HG02798 (cell line): ENCODE measurements at regions not wholly inside any gene's neighbourhood (a gene's known extent, or its start where the extent isn't known, plus 50 kb on each side); places are given as distances from the start of the nearest gene placed in this dataset.
A peak's percentile ranks its signal among the peaks of the same experiment; 100 is the strongest.
"Not testable (repeated sequence)": the region's sequence is repeated elsewhere in the genome, so short reads cannot be mapped to it uniquely, and the experiment has no call there.

Experiments used
- ATAC-seq: cut with Tn5 transposase; IDR thresholded peaks from one replicate; pipeline ENCODE4 v1.9.1; 2021; ENCODE audit warnings: mild to moderate bottlenecking; ENCODE audit not compliant: unreplicated experiment, poor library complexity

GRCh38 chr21:41573902-41574690 is 66.1 kb upstream of the TMPRSS2 start:
- ATAC-seq = no peak

DNA sequence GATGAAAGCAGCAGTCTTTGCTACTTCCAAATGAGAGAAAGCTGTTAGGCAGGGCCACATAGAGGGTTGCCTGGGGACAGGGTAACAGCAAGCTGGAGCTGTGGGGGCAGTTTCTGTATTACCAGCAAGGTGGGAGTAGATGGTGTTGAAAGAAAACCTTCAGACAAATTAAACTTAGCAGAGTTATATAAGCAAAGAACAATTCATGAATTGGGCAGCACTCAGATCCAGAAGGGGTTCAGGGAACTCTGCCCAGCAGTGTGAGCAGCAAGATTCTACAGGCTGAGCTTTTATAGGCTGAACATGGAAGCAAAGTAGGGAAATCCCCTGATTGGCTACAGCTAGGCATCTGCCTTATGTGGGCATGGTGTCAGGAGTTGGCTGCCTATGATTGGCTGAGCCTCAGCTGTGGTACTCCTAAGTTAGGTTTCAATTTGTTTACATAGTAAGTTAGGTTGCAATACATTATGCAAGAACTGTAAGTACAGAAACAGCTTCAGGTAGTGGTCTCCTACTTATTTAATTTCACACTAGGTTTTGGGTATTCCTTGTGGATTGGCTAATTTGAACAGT is 64.1 kb upstream of the TMPRSS2 start:
- no peak for ATAC-seq

DNA sequence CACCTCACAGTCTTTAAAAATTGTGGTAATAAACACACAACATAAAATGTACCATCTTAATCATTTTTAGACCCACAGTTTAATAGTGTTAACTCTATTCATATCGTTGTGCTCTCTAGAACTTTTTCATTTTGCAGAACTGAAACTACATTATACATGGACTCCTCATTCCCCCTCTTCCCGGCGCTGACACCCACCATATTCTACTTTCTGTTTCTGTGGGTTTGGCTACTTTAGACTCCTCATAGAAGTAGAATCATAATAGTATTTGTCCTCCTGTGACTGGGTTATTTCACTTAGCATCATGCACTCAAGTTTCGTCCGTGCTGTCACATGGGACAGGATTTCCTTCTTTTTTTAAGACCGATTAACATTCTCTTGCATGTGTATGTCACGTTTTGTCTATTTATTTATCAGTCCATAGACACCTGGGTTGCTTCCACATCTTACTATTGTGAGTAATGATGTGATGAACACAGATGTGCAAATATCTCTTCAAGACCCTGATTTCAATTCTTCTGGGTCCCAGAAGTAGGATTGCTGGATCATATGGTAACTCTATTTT is 62.9 kb upstream of the TMPRSS2 start:
- peak; percentile 68 for ATAC-seq

- ATAC-seq = no peak
Measured at GRCh38 chr21:41568606-41569385, 60.8 kb upstream of the TMPRSS2 start.

DNA sequence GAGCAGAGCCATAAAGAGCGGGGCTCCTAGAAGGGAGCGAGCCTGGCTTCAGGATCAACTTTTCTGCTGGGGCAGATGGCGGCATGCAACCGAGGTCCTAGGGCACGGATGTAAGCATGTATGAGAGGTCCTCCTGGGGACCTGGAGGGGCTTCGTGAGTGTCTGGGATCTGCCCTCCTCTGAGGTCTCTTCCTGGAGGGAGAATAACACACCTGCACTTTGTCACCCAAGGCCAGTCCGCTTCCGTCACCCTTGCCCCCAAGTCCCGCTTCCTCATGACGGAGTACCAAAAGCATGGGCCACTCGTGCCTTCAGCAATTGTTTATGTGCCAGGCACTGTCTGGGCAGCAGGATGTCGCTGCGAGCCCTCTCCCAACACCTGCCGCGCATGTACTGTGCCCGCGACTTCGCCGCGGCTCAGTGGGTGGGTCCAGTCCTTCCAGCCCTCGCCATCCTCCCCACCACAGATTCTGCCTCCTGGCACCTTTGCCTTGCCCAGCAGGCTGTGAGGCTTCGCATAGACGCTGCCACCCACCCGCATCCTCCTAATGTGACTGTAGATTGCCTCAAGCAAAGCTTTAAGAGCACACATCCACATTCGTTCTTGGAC is 60.0 kb upstream of the TMPRSS2 start:
- no peak for ATAC-seq

- not testable (repeated sequence) for ATAC-seq
Measured at GRCh38 chr21:41567237-41567636, 59.3 kb upstream of the TMPRSS2 start.

DNA sequence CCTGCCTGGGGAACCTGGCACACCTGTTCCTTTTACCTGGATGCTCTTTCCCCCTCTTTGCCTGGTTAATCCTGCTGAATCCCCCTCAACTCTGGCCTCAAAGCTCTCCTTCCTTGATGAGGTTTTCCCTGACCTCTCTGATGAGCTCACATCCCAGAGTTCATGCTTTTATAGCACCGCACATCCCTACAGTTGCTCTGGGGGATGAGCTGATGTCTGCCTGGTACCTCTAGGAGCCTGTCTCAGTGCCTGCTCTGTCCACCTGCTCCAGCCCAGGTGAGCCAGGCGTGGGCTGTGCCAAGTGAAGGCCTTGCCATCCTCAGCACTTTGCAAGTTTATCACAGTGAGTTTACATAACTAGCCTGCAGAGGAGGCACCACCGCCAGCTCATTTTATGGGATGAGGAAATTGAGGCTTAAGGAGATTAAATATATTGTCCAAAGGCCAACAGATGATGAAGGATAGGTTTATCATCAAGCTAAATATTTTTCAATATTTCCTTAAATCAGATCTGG is 58.6 kb upstream of the TMPRSS2 start:
- no peak for ATAC-seq

DNA sequence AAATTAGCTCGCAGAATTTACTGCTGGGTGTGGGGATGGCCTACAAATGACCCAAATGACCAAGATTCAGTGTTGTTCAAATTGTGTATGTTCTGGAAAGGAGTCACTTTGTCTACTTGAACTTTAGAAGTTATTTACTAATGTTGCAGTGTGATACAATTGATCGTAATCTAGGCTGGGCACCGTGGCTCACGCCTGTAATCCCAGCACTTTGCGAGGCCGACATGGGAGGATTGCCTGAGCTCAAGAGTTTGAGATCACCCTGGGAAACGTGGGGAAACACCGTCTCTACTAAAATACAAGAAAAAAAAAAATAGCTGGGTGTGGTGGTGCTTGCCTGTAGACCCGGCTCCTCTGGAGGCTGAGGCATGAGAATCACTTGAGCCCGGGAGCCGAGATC is 57.6 kb upstream of the TMPRSS2 start:
- no peak for ATAC-seq

GRCh38 chr21:41564871-41565274 is 56.9 kb upstream of the TMPRSS2 start:
- ATAC-seq = no peak

DNA sequence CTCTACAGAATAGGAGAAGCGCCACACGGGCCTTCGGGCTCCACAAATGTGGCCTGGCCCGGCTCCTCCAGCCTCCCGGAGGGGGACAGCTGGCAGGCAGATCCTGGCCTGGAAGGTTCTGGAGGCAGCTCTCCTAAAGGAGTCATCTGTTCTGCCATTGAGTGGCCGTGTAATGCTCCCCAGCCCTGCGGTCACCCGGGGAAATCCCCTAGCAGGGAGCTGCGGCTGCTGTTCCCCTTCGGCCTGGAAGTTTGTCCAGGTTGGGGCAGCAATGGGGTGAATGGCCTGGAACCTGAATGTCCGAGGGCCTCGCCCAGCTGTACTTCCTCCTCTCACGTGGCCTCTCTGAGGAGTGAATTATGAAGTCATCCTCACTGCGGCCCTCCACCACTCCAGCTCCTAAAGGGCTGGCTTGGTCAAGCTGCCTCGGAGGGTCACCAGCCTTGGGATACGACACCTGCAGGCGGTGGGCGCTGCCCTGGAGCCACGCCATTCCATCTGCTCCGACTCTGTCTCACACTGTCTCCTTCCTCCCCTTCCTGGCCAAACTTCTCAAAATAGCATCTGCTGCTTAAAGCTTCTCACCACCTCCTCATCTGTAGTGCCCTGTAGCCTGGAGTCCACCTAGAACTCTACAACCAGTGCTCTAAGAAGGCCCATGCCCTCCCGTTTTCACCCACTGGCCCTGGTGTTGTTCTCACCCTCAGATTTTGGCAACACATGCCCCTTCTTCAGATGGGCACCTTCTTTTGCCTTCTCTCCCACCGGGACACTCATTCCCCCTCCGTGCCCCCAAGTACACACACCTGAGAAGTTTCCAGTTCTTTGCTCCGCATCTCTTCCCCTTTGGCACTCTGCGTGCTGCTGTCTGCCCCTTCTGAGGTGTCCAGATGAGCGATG is 54.4 kb upstream of the TMPRSS2 start:
- ATAC-seq = no peak

DNA sequence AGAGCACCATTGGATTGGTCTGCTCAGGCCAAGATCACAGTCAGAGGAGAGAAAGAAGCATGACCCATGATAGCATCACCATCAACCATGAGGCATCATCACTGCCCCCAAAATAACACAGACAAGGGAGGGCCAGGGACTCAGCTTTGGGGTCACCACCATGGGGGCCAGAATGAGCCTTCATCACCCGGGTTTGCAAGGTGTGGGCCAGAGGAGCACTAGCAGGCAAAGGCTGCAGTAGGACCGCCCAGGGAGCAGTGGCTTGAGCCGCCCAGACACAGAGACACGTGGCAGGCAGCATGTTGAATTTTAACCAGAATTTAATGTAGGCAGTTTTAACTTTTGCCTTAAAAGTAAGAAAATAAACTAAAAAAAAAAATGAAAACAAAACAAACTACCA is 53.7 kb upstream of the TMPRSS2 start:
- ATAC-seq = no peak

- no peak for ATAC-seq
Measured at GRCh38 chr21:41560661-41561158, 52.8 kb upstream of the TMPRSS2 start.

DNA sequence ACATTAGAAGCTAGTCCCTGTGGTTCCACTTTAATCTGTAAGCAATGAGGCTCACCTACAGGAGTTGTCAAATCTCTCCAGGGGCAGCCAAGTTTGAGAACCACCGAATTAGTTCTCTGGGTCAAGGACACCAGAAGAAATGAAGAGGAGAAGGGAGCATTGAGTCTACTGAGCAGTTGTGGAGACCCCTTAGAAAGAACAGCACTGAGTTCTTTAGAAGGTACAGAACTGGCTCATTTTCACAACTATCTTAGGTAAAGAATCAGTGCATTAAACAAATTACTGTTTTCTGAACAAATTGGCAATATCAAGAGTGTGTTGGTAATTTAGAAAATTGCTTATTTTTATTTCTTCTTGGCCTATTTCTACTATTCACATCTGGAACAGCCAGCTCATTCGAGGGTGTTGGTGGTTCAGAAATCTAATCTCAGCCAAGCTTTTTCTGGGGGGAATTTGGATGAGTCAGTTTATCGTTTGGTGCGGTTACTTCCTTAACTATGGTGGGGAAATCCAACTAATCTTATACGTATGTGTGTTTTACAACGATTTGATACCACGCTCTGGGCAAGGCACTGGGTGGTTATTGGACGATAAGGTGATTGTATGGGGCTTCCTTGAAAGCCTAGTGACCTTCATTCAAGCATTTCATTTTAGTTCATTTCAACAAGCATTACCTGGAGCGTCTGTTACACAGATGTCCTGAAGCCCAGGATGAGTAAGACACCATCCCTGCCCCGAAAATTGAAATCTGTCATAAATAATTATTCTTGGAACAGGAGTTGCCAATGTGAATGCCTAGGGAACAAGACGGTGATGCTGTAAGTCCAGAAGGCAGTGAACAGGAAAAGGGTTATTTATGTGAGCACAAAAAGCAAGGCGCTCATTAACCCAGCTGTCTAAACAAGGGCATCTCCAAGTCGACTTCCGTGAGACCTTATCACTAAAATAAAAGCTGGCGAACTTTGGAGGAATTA is 52.0 kb upstream of the TMPRSS2 start:
- ATAC-seq = no peak

DNA sequence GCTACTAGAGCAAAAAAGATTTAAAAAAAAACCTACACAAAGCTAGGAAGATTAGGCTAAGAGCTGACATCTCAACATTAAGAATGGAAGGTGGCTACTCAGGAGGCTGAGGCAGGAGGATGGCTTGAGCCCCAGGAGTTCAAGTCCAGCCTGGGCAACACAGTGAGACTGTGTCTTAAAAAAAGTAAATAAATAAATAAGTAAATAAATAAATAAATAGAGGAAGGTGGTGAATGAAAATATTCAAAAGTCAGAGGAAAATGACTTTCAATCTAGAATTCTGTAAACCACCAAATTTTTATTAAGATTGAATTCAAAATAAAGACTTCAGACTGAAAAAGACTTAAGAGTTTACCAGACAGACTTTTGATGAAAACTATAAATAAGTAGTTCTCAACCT is 50.9 kb upstream of the TMPRSS2 start:
- ATAC-seq = no peak

GRCh38 chr21:41557884-41558283 is 49.9 kb upstream of the TMPRSS2 start:
- ATAC-seq = no peak
